Kidney epithelial cell (primary cell): ENCODE measurements at regions not wholly inside any gene's neighbourhood (a gene's known extent, or its start where the extent isn't known, plus 50 kb on each side); places are given as distances from the start of the nearest gene placed in this dataset.

ENCODE experiments used
- DNase-seq: peaks from one replicate; pipeline ENCODE4 v3.0.0-alpha.2; 2010; ENCODE audit warnings: low read depth
- H3K27me3 ChIP-seq: 2 replicates; pipeline ENCODE4 v1.6.0; 2011; ENCODE audit warnings: low read length; ENCODE audit not compliant: control insufficient read depth, insufficient read depth
- H3K36me3 ChIP-seq: 2 replicates; pipeline ENCODE4 v1.5.1; 2011; ENCODE audit warnings: low read length; ENCODE audit not compliant: control insufficient read depth, insufficient read depth
- H3K4me3 ChIP-seq: 2 replicates; pipeline ENCODE4 v1.5.1; 2011; ENCODE audit warnings: low read depth, mild to moderate bottlenecking, control low read depth, low read length
- CTCF ChIP-seq: IDR thresholded peaks from 2 replicates; pipeline ENCODE4 v1.5.1; 2011; ENCODE audit warnings: mild to moderate bottlenecking, moderate library complexity, low read length, control low read depth, inconsistent platforms; ENCODE audit not compliant: insufficient read depth, poor library complexity, severe bottlenecking

GRCh38 chr2:128590309-128591021 lies 271.8 kb upstream of the HS6ST1 start:
- no peak for TF ChIP-seq CTCF
- H3K4me3 ChIP-seq = no peak overlapping the region
- no peaks in the 10 kb centered on the region for H3K36me3 ChIP-seq

GRCh38 chr2:128591022-128591860 lies 272.6 kb upstream of the HS6ST1 start:
- Histone ChIP-seq H3K27me3 (peaks cover 2% of the 10 kb centered on the region), H3K36me3 (no peaks in the 10 kb centered on the region), H3K4me3 (no peak overlapping the region)
- no peak for TF ChIP-seq CTCF
- DNase-seq = no peak

More at GRCh38 chr2:128590309-128591021, 271.8 kb upstream of the HS6ST1 start:
- DNase-seq = no peak
- peaks cover 2% of the 10 kb centered on the region for H3K27me3 ChIP-seq

- Histone ChIP-seq H3K4me3 (no peak overlapping the region), H3K27me3 (peaks cover 2% of the 10 kb centered on the region), H3K36me3 (no peaks in the 10 kb centered on the region)
- no peak for TF ChIP-seq CTCF
- no peak for DNase-seq
These were observed 273.5 kb upstream of the HS6ST1 start for GRCh38 chr2:128591861-128592822.

GRCh38 chr2:128593518-128593878 lies 274.8 kb upstream of the HS6ST1 start:
- peaks cover 2% of the 10 kb centered on the region for H3K27me3 ChIP-seq

More at GRCh38 chr2:128593518-128593878, 274.8 kb upstream of the HS6ST1 start:
- TF ChIP-seq CTCF = no peak
- DNase-seq = no peak
- Histone ChIP-seq H3K36me3 (no peaks in the 10 kb centered on the region), H3K4me3 (no peak overlapping the region)
